H1 (cell line): ENCODE measurements at regions not wholly inside any gene's neighbourhood (a gene's known extent, or its start where the extent isn't known, plus 50 kb on each side); places are given as distances from the start of the nearest gene placed in this dataset.

Experiments used
- CTCF ChIA-PET: fragments of 300-600 bp; sonication (Branson Sonifier 250); formaldehyde crosslinking; loops from one replicate; lab custom pipeline; 2021; ENCODE audit not compliant: partially characterized antibody; lab: Charles Lee
- POLR2A ChIA-PET: fragments of 300-600 bp; sonication (Branson Sonifier 250); formaldehyde crosslinking; loops from one replicate; lab custom pipeline; 2021; ENCODE audit warnings: inconsistent platforms; ENCODE audit not compliant: partially characterized antibody; lab: Charles Lee
- DNase-seq, 2 experiments: peaks; one replicate each; pipeline versions ENCODE4 v3.0.0 to v3.0.0-alpha.2; 2010 to 2022; ENCODE audit warnings: low spot score in 2 of 2, low read depth in 1 of 2, mixed read lengths in 1 of 2
- FAIRE-seq: peaks from 2 replicates; lab custom pipeline; 2011; peaks lifted over from hg19 to GRCh38; lab: Jason Lieb, UNC
- H2AFZ ChIP-seq: 2 replicates; pipeline ENCODE4 v1.8.1; 2012; ENCODE audit warnings: low read length, inconsistent platforms
- H2AK5ac ChIP-seq: 2 replicates; pipeline ENCODE4 v1.6.1; 2013; ENCODE audit warnings: low read depth, low read length
- H2BK120ac ChIP-seq: replicated peaks from 2 replicates; pipeline ENCODE3; 2013; ENCODE audit warnings: low read depth, low read length, inconsistent platforms
- H2BK12ac ChIP-seq: 2 replicates; pipeline ENCODE4 v1.6.1; 2013; ENCODE audit warnings: low read depth, low read length
- H2BK15ac ChIP-seq: 2 replicates; pipeline ENCODE4 v1.6.1; 2013; ENCODE audit warnings: low read length
- H2BK20ac ChIP-seq: 2 replicates; pipeline ENCODE4 v1.6.1; 2013; ENCODE audit warnings: low read length
- H2BK5ac ChIP-seq: 2 replicates; pipeline ENCODE4 v1.6.1; 2013; ENCODE audit warnings: low read depth, low read length
- H3K14ac ChIP-seq: 2 replicates; pipeline ENCODE4 v1.6.1; 2013; ENCODE audit warnings: inconsistent platforms; ENCODE audit not compliant: insufficient read length
- H3K18ac ChIP-seq: 2 replicates; pipeline ENCODE4 v1.6.1; 2013; ENCODE audit warnings: low read length; ENCODE audit errors: extremely low read depth
- H3K23ac ChIP-seq: 2 replicates; pipeline ENCODE4 v1.6.1; 2013; ENCODE audit warnings: inconsistent platforms; ENCODE audit not compliant: insufficient read length
- H3K23me2 ChIP-seq: 2 replicates; pipeline ENCODE4 v1.6.1; 2013; ENCODE audit warnings: low read depth, low read length
- H3K27ac ChIP-seq: 2 replicates; pipeline ENCODE4 v1.6.1; 2011; ENCODE audit warnings: low read depth, low read length, inconsistent platforms
- H3K27me3 ChIP-seq, 4 experiments: replicated peaks in 1 of 4; 1 replicate in 1 of 4; 2 replicates in 3 of 4; pipeline versions ENCODE4 v1.6.1 to v1.8.1; 2011 to 2013; ENCODE audit warnings: low read length in 3 of 4, mild to moderate bottlenecking in 3 of 4, inconsistent platforms in 2 of 4, mixed read lengths in 2 of 4, moderate library complexity in 1 of 4; ENCODE audit not compliant: control insufficient read depth in 3 of 4, insufficient read depth in 3 of 4; ENCODE audit errors: extremely low read depth in 1 of 4
- H3K36me3 ChIP-seq, 4 experiments: 2 replicates each; pipeline versions ENCODE4 v1.6.1 to v1.8.1; 2011 to 2013; ENCODE audit warnings: mild to moderate bottlenecking in 4 of 4, low read length in 3 of 4, moderate library complexity in 2 of 4, control low read depth in 1 of 4, inconsistent platforms in 1 of 4; ENCODE audit not compliant: insufficient read depth in 4 of 4, control insufficient read depth in 2 of 4
- H3K4ac ChIP-seq: replicated peaks from 2 replicates; pipeline ENCODE3; 2013; ENCODE audit warnings: low read length, low read depth, mixed read lengths, inconsistent platforms; ENCODE audit not compliant: insufficient read length
- H3K4me1 ChIP-seq, 4 experiments: replicated peaks in 1 of 4; 1 replicate in 1 of 4; 2 replicates in 3 of 4; pipeline versions ENCODE4 v1.6.1 to v1.8.1; 2011 to 2013; ENCODE audit warnings: low read length in 3 of 4, inconsistent platforms in 2 of 4, mixed read lengths in 1 of 4; ENCODE audit not compliant: insufficient read depth in 4 of 4, control insufficient read depth in 3 of 4
- H3K4me2 ChIP-seq, 2 experiments: 2 replicates each; pipeline versions ENCODE4 v1.6.1 to v1.8.1; 2011 to 2013; ENCODE audit warnings: low read depth in 2 of 2, low read length in 2 of 2, control low read depth in 1 of 2, inconsistent platforms in 1 of 2, mild to moderate bottlenecking in 1 of 2; ENCODE audit not compliant: insufficient read depth in 1 of 2
- H3K4me3 ChIP-seq, 4 experiments: fragments of 200-600, 300-600 bp in 1 of 4; sonication (generic), shearing (Covaris generic), sonication (Bioruptor Twin) in 1 of 4; 2 replicates each; pipeline versions ENCODE4 v1.5.1 to v1.8.1; 2011 to 2016; ENCODE audit warnings: low read length in 4 of 4, low read depth in 3 of 4, control low read depth in 2 of 4, inconsistent platforms in 2 of 4, mild to moderate bottlenecking in 2 of 4, mixed read lengths in 1 of 4, moderate library complexity in 1 of 4; ENCODE audit not compliant: insufficient read depth in 2 of 4; ENCODE audit errors: extremely low read depth in 1 of 4
- H3K56ac ChIP-seq: replicated peaks from 2 replicates; pipeline ENCODE3; 2013; ENCODE audit warnings: low read depth, mild to moderate bottlenecking, mixed read lengths, low read length, inconsistent platforms; ENCODE audit not compliant: insufficient read length
- H3K79me1 ChIP-seq: 2 replicates; pipeline ENCODE4 v1.6.1; 2013; ENCODE audit warnings: low read depth, low read length, control low read depth
- H3K79me2 ChIP-seq, 2 experiments: 2 replicates each; pipeline versions ENCODE4 v1.6.1 to v1.8.1; 2012 to 2013; ENCODE audit warnings: low read length in 2 of 2, mild to moderate bottlenecking in 2 of 2, inconsistent platforms in 1 of 2; ENCODE audit not compliant: insufficient read depth in 2 of 2, control insufficient read depth in 1 of 2
- H3K9ac ChIP-seq, 4 experiments: replicated peaks in 1 of 4; 1 replicate in 1 of 4; 2 replicates in 3 of 4; pipeline versions ENCODE4 v1.6.1 to v1.8.1; 2011 to 2013; ENCODE audit warnings: low read depth in 3 of 4, low read length in 3 of 4, control low read depth in 2 of 4, mild to moderate bottlenecking in 2 of 4, moderate library complexity in 2 of 4, inconsistent platforms in 1 of 4; ENCODE audit errors: extremely low read depth in 1 of 4
- H3K9me3 ChIP-seq, 2 experiments: 2 replicates each; pipeline versions ENCODE4 v1.6.1 to v1.8.1; 2012 to 2013; ENCODE audit warnings: mild to moderate bottlenecking in 2 of 2, moderate library complexity in 2 of 2, control low read depth in 1 of 2, inconsistent platforms in 1 of 2, low read depth in 1 of 2, low read length in 1 of 2, mixed read lengths in 1 of 2; ENCODE audit not compliant: insufficient read depth in 2 of 2
- H4K20me1 ChIP-seq, 2 experiments: replicated peaks in 1 of 2; 2 replicates each; pipeline versions ENCODE3 to v1.8.1; 2011 to 2013; ENCODE audit warnings: inconsistent platforms in 2 of 2, low read length in 2 of 2, mild to moderate bottlenecking in 1 of 2; ENCODE audit not compliant: insufficient read depth in 2 of 2, control insufficient read depth in 1 of 2
- H4K5ac ChIP-seq: 2 replicates; pipeline ENCODE4 v1.6.1; 2013; ENCODE audit warnings: low read length, low read depth, mixed read lengths, inconsistent platforms; ENCODE audit not compliant: insufficient read length
- H4K8ac ChIP-seq: 2 replicates; pipeline ENCODE4 v1.8.0; 2013; ENCODE audit warnings: mild to moderate bottlenecking, moderate library complexity, low read length, inconsistent platforms; ENCODE audit not compliant: insufficient read depth; ENCODE audit errors: extremely low read depth
- H4K91ac ChIP-seq: replicated peaks from 2 replicates; pipeline ENCODE3; 2013; ENCODE audit warnings: low read length, mixed read lengths, inconsistent platforms; ENCODE audit not compliant: insufficient read length
- BCL11A ChIP-seq, 2 experiments: IDR thresholded peaks; one replicate each; pipeline ENCODE4 v1.6.1; 2011; ENCODE audit warnings: low read depth in 2 of 2, low read length in 2 of 2, mild to moderate bottlenecking in 2 of 2
- CBX8 ChIP-seq: fragments of 300-800, 300-1000 bp; sonication (generic); IDR thresholded peaks from 2 replicates; pipeline ENCODE4 v1.7.1; 2016; ENCODE audit warnings: low read depth, low read length, borderline replicate concordance
- CHD2 ChIP-seq: IDR thresholded peaks from 2 replicates; pipeline ENCODE4 v1.6.1; 2012; ENCODE audit warnings: low read length, improper control_type of control experiment
- CREB1 ChIP-seq: IDR thresholded peaks from 2 replicates; pipeline ENCODE4 v1.6.1; 2012; ENCODE audit warnings: inconsistent platforms
- EGR1 ChIP-seq: IDR thresholded peaks from 2 replicates; pipeline ENCODE4 v1.6.1; 2011; ENCODE audit warnings: low read depth, low read length, borderline replicate concordance
- MAFK ChIP-seq: IDR thresholded peaks from 2 replicates; pipeline ENCODE4 v1.6.1; 2012; ENCODE audit warnings: low read depth, mild to moderate bottlenecking, improper control_type of control experiment, low read length
- RNF2 ChIP-seq: fragments of 200-900, 300-1000 bp; sonication (generic); IDR thresholded peaks from 2 replicates; pipeline ENCODE4 v1.7.1; 2016; ENCODE audit warnings: borderline replicate concordance, low read depth, mild to moderate bottlenecking, antibody characterized with exemption, low read length; ENCODE audit not compliant: poor library complexity, severe bottlenecking; ENCODE audit errors: missing control alignments
- RXRA ChIP-seq: IDR thresholded peaks from 2 replicates; pipeline ENCODE4 v1.6.1; 2011; ENCODE audit warnings: low read depth, mild to moderate bottlenecking, low read length, moderate library complexity; ENCODE audit not compliant: insufficient read depth
- SP2 ChIP-seq: IDR thresholded peaks from 2 replicates; pipeline ENCODE4 v1.6.1; 2012; ENCODE audit warnings: mild to moderate bottlenecking, low read length, inconsistent platforms
- TEAD4 ChIP-seq: IDR thresholded peaks from 2 replicates; pipeline ENCODE4 v1.6.1; 2012; ENCODE audit warnings: low read depth, low read length, inconsistent platforms, mixed read lengths
- WGBS, 2 experiments: shearing (Covaris generic) in 1 of 2; methylation state at CpG; one replicate each; pipeline versions ENCODE4 v1.1.6 to v1.1.7; 2013 to 2015; ENCODE audit warnings: low lambda C conversion rate in 2 of 2, mixed read lengths in 2 of 2, inconsistent platforms in 1 of 2, low coverage in 1 of 2, missing lambda C conversion rate in 1 of 2; ENCODE audit not compliant: insufficient replicate concordance in 2 of 2, insufficient coverage in 1 of 2, insufficient read length in 1 of 2; ENCODE audit errors: extremely low coverage in 1 of 2, missing lambda C conversion rate in 1 of 2; 5-methylcytosine and 5-hydroxymethylcytosine counted together

DNA sequence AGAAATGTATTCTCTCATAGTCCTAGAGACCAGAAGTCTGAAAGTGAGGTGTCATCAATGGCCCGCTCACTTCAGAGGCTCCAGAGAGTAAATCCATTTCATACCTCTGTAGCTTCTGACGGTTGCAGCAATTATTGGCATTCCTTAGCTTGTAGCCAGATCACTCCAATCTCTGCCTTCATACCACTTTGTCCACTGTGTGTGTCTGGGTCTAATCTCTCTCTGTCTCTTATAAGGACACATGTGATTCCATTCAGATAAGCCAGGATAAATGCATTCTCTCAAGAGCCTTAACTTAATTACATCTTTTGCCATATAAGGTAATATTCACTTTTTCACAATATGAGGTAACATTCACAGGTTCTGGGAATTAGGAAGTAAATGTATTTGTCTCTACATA lies 365.7 kb downstream of the GXYLT1 start:
- no peak overlapping the region for H2AFZ ChIP-seq

More for the DNA sequence above, 365.7 kb downstream of the GXYLT1 start:
- WGBS, 2 experiments: 96% methylated on average over 2 of the region's 2 CpGs; no CpG with 5 or more reads in 1 of the 2 experiments
- Histone ChIP-seq H4K91ac (no peak overlapping the region), H4K5ac (no peak overlapping the region), H2BK12ac (no peak overlapping the region), H3K4me1 (no peaks in the 10 kb centered on the region), H3K4me2 (no peak overlapping the region), H2BK15ac (no peak overlapping the region), H3K36me3 (no peaks in the 10 kb centered on the region), H3K14ac (no peak overlapping the region), H2AK5ac (no peak overlapping the region), H2BK120ac (no peak overlapping the region), H3K4me3 (no peak overlapping the region), H3K79me2 (no peaks in the 10 kb centered on the region), H2BK20ac (no peak overlapping the region)
- CTCF ChIA-PET: interaction anchor here (1.0 to 1.7 kb wide), 2 partner anchors 158 to 501 kb away, joined by 3 read pairs; no protein-coding TSS in a partner anchor
- FAIRE-seq: no peak
- TF ChIP-seq CREB1 (no peak), SP2 (no peak), MAFK (no peak), CBX8 (no peak), CHD2 (no peak), RXRA (no peak), TEAD4 (no peak), RNF2 (no peak), BCL11A (IDR thresholded peaks at IDR 0.05; ENCODE audit: low read depth in 2 of 2, low read length in 2 of 2) (no peak), EGR1 (no peak)
- TF ChIP-seq, all 59 proteins: peak for 0
- no peaks in the 10 kb centered on the region for H3K9me3 ChIP-seq
- no peak overlapping the region for H3K27ac ChIP-seq
- H3K9ac ChIP-seq: no peak overlapping the region
- POLR2A ChIA-PET: no interaction called here
- H4K8ac ChIP-seq: no peak overlapping the region
- no peaks in the 10 kb centered on the region for H3K27me3 ChIP-seq
- DNase-seq: no peak
- no peak overlapping the region for H2BK5ac ChIP-seq
- H3K4ac ChIP-seq: no peak overlapping the region
- no peaks in the 10 kb centered on the region for H4K20me1 ChIP-seq
- no peak overlapping the region for H3K56ac ChIP-seq
- no peaks in the 10 kb centered on the region for H3K23me2 ChIP-seq
- no peak overlapping the region for H3K18ac ChIP-seq
- no peak overlapping the region for H3K23ac ChIP-seq
- H3K79me1 ChIP-seq: no peaks in the 10 kb centered on the region
